GM21786 (cell line): ENCODE measurements at regions not wholly inside any gene's neighbourhood (a gene's known extent, or its start where the extent isn't known, plus 50 kb on each side); places are given as distances from the start of the nearest gene placed in this dataset.
"Not testable (repeated sequence)": the region's sequence is repeated elsewhere in the genome, so short reads cannot be mapped to it uniquely, and the experiment has no call there.

Experiments used
- ATAC-seq: cut with Tn5 transposase; IDR thresholded peaks from one replicate; pipeline ENCODE4 v1.9.1; 2021; ENCODE audit not compliant: unreplicated experiment

DNA sequence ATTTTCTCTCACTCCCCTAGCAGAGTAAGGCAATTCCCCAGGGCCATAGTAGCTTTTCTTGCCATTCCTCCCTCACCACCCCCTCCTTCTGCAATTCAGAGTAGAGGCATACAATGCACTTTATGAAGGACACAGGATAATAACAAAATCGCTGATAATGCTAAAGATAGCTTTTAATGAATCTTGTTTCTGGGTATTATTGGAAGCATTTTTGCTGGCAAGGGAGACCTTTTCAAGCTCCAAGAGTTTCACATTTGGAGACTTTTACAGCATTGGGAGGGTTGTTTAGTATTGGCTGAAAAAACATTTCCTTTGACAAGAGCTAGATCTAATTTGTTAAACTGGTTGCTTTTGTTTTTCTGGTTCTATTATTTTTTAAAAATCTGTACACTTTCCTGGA lies 573.0 kb upstream of the C16orf82 start:
- ATAC-seq = no peak

DNA sequence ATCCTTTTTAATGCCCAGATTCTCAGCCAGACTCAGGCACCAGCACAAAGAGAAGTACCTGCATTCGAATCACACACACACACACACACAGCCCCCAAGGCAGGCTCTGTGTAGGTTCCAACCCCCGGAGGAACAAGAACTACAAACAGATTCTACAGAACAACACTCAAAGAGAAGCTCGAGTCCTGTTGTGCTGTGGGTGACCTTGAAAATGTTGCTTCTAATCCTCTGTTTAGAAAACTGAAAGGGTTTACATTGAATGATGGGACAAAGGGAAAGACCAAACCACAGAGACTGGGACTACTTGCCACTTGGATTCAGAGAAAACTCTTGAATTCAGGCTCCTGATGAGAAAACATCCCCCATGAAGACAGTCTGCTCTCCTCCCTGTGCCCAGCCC lies 568.8 kb upstream of the C16orf82 start:
- ATAC-seq = no peak

DNA sequence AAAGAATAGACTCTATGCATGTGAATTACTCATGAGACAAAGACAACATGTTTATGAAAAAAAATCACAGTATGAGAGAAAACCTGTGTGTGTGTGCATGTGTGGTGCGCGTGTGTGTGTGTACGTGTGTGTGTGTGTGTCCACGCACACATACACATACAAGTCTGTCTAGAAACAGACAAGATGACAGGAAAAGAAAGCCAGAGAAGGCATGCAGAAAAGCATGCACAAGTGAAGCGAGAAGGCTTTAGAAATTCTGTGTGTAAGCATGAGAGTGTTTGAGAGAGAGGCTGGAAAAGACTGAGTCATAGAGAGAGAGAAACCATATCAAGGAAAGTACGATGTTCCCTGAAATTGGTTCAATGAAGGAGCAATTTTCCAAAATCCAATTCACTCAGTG lies 566.4 kb upstream of the C16orf82 start:
- no peak for ATAC-seq

DNA sequence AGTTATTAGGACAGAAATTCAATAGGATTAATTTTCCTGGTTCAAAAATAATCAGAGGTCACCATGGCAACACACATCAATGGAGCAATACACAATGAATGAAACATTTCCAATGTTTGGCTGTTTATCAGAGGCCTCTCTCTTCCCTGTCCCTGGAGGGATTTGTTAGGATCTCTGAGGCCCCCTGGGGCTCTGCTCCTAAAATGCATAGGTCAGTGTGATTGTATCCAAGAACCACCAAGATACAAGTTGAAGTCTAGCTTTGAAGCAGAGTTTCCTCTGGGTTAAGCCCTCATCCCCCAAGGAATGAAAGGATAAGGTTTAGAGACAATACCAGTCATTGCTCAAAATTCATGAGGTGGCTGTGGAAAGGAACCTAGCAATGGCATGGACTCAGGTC lies 561.2 kb upstream of the C16orf82 start:
- no peak for ATAC-seq

DNA sequence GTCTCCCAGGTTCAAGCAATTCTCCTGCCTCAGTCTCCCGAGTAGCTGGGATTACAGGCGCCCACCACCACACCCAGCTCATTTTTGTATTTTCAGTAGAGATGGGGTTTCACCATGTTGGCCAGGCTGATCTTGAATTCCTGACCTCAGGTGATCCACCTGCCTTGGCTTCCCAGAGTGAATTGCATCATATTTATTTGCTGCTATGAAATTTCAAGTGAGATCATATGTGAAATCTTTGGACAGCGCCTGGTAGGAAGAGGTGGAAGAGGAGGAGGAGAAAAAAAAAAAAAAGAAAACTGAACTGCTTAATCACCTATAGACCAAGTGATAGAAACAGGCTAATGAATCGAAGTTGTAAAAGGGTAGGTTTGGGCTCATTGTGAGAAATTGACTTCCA lies 557.8 kb upstream of the C16orf82 start:
- ATAC-seq = not testable (repeated sequence)

DNA sequence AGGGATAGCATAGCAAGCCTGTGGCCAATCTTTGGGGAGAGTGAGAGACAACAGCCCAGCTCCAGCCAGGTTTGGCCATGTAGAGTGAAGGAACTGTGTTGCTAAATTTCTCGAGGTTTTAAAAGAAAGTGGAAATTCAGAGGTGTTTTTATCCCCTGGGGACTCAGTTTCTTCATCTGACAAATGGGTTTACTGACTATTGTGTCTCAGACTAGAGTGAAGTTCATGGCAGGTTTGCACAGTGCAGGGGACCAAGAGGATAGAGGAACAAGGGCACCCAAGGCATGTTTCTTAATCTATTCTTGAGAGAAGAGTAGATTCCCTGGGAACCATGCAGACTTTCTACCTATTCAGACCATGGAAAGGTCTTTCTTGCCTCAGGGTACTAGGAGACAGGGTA lies 555.8 kb upstream of the C16orf82 start:
- ATAC-seq = no peak

DNA sequence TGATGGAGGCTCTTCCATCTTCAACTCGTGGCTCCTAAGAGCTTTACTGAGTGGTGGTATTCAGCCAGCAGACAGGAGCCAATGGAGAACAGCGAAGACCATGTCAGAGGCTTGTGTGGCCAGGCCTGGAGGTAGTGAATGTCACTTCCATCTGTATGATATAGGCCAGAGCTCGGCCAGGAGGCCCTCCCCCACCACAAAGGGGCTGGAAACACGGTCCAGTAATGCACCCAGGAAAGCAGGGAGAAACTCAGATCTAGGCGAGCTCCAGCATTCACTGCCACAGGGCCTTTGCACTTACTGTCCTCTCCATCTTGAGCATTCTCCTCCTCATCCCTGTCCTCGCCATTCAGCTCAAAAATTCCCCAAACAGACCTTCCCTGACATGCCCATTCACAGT lies 555.3 kb upstream of the C16orf82 start:
- no peak for ATAC-seq

DNA sequence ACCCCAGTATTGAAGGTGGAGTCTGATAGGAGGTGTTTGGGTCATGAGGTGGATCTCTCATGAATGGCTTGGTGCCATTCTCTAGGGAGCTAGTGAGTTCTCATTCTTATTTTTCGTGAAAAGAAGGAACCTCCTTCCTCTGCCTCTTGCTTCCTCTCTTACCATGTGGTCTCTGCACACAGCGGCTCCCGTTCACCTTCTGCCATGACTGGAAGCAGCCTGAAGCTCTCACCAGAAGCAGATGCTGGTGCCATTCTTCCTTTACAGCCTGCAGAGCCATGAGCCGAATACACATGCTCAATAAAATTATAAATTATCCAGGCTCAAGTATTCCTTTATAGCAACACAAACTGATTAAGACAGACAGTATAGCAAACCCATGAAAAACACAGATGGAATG lies 545.1 kb upstream of the C16orf82 start:
- ATAC-seq = no peak

DNA sequence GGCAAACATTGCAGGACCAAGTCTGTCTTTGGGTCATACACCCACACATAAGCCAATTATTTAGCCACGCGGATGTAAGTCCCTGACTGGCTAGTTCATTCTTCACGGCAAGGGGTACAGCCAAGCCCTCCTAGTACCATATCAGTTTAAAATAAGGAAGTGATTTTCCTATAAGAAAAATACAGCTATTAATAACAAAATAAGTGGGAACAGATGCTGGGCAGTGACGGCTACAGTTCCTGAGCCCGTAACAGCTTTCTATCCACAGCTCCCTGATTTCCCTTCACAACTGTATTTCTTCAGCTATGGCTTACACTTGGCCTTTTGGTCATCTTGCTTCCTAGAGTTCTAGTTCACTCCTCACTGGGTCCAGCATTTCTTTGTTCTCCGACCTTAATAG lies 542.4 kb upstream of the C16orf82 start:
- no peak for ATAC-seq

DNA sequence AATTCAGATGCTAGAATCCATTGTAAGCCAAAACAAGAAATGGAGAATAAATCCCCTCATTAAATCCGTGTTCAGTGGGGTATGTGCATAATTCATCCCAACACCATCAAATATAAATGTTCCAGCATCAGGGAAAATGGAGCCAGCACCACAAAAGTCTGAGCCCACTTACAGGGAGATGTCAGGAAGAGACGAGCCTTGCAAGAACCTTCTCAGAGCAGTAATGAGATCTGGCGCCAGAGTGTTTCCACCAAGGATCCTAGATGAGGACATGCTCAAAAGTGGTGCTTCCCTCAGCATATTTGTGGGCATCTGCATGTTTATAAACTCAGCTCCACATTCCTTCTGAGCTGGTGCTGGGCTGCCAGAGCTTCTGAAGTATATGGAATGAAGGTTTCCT lies 541.9 kb upstream of the C16orf82 start:
- no peak for ATAC-seq

DNA sequence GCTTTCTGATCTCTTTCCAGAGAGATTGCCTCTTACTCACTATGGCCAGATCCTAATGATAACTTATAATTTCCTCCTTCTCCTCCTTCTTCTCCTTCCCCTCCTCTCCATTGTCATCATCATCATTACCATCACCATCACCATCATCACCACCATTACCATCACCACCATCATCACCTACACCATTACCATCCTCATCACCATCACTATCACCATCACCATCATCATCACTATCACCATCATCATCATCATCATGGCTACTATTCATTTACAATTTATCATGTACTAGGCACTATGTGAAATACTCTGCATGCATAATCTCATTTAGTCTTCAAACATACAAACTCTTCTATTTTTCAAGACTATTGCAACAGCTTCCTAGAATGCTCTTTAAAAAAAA lies 540.9 kb upstream of the C16orf82 start:
- no peak for ATAC-seq

DNA sequence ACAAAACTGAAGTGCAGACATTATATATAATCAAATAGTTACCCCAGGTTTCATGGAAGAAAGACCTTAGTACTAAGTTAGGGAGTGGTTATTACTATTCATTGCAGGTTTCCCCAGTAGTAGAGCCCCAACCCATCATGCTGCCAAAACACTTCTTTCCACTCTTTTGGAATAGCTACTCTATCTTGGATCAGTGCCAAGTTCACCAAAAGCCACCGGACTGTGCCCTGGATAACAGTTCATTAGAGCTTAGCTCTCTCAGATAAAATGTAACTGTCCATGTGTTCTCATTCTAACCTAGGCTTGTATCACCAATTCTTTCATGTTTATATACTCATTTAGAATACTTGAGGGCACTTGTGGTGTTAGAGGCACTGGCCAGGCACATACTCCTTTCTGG lies 540.1 kb upstream of the C16orf82 start:
- ATAC-seq = no peak

DNA sequence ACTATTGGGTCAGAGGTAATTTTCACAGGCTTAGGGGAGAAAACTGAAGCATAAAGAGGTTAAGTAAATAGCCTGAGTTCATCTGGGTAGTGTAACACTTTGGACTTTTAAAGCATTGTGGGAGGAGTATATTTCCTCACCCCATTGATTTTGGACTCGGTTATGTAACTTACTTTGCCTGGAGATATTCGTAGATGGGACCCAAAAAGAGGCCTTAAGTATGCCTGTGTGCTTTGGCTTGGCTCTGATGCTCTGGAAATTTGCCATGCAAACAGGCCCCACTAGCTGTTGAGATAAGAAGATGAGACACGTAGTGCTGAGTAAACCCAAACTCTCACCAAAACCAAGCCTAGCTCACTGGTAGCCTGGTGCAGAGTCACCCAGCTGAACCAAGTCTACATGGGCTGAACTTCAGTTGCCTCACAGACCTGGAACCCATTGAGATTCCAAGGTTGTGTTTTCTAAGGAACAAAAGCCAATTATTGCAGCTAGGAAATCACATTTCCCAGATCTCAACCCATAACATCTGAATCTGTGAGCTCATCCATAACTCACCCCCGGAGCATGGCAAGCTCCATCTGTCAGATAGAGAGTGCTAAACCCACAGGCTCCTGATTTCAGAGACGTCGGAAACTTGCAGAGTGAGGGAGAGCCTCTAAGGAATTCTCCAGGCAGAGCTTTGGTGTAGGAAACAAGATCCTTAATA lies 536.0 kb upstream of the C16orf82 start:
- no peak for ATAC-seq

DNA sequence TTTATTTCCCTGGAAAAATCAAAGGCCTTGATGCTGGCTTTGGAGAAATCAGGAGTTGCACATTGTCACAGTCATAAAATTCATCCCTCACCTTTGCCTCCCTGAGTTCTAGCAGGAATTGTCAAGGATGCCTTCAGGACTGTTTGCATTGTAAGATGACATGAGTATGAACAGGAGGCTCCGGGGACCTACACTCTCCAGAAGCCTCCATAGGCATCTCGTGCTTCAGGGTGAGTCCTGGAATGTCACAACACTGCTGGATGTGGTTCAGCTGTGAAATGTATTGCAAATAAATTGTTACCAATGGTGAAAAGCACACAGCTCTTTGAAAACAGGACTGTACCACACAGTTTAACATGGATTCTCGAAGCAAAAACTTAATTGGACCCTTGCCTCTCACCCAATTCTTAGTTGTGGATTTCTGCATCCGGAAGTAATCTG lies 535.4 kb upstream of the C16orf82 start:
- no peak for ATAC-seq

DNA sequence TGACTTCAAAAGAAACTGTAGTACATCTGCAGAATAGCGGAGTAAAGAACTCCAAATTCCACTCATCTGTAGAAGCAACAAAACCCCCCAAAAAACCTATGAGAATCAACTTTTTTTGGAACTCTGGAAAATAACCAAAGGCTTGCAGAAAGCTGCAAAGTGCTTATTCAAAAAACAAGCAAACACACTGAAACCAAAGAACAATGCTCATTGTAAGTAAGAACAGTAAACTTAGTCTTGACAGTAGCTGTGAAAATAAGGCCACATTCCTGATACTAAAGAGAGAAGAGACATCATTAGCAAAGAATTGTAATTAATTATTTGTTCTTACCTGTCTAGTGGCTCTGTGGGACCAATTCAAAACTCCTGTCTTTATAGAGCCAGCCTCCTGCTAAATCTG lies 534.3 kb upstream of the C16orf82 start:
- no peak for ATAC-seq

DNA sequence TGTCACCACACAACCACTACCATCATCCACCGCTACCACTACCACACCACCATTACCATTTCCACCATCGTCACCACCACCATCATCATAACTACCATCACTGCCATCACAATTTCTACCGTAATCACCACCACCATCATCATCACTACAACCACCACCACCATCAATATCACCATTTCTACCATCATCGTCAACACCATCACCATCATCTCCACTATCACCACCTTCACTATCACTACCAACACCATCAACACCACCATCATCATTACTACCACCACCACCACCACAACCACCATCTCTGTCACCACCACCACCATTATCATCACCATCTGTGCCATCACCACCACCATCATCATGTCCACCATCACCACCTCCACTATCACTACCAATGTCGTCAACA lies 524.5 kb upstream of the C16orf82 start:
- no peak for ATAC-seq

DNA sequence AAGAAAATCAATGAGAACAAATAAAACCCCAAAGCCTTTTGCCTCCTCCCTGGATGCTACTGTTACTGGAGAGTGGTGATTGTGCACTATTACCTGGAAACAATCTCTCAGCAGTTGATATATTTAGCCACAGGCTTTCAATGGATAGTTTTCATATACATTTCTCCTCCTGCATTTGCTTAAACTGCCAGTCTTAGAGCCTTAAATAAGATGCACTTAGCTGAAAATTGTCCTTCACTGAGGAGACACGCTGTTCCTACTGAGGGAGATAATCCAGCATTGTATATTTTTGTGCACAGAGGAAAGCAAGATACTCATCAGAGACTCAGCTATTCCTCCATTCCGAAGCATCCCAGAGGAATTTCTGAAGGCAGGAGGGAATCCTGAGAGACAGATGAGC lies 520.2 kb upstream of the C16orf82 start:
- ATAC-seq = no peak

DNA sequence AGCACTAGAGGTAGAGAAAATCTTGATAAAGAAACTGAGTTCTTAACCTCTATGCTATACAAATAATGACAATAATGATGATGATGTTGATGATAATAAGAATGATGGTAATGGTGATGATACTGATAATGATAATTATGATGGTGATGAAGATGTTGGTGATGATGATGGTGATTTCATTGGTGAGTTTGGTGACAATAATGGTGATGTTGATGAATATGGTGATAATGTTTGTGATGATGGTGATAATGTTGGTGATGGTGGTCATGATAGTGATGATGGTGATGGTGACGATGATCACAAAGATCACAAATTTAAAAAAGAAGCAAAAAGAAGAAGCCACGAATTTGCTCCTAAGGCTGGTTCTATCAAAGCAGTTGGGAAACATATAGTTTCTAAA lies 519.0 kb upstream of the C16orf82 start:
- ATAC-seq = no peak

DNA sequence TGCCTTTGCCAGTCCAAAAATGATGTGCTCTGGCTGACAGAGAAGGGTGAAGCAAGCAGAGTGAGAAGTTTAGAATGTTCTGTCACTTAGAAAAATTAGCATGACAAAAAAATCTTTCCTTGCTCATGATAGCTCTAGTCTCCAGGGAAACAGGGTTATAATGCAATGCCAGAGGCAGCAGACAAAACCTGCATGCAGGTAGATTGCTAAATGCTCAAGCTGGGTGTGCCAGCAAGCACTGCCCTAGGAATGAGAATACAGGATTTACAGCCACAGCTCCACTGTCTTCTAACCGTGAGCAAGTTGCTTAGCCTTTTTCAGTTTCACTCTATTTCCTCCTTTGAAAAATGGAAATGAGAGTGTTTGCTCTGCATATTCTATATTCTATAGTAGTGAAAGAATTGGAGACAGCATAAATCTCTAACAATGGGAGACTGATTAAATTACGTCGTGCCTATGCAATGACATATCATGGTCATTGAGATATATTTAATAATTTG lies 516.6 kb upstream of the C16orf82 start:
- no peak for ATAC-seq

DNA sequence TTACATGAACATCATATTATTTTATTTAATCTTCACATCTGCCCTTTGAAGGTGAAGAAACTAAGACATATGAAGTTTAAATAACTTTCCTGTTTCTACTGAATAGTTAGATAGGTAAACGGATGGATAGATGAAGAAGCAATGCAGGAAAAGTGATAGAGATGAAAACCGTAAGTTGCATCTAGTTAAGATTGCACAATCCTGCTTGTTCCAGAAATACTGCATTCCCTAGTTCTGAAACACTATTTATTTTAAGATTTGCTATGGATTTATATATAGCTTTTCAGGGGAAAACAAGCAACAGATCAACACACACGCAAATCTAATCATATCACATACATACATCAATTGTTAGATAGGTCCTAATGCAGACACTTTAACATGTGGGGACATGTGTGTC lies 512.7 kb upstream of the C16orf82 start:
- no peak for ATAC-seq

DNA sequence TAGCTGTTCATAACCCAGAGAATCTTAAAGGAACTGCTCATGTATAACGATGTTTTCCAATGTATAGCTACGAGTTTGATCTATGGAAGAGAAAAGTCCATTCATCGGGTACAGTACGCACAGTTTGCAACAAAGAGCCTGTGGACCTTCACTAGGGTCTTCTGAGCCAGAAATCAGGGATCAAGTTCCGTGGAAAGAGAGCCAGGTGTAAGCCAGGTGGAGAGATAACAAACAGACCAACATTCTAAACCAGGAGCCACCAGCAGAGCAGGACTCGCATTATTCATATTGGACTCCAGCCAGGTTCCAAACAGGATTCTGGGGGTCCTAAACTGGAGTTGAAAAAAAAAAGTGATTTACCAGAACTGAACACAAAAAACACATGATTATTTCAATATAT lies 505.4 kb upstream of the C16orf82 start:
- ATAC-seq = no peak

DNA sequence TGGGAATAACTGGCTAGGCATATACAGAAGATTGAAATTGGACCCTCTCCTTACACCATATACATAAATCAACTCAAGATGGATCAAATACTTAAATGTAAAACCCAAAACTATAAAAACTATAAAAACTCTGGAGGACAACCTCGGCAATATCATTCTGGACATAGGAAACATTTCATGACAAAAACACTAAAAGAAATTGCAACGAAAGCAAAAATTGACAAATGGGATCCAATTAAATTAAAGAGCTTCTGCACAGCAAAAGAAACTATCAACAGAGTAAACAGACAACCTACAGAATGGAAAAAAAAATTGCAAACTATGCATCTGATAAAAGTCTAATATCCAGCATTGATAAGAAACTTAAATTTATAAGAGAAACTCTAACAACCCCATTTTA lies 503.7 kb upstream of the C16orf82 start:
- ATAC-seq = no peak

DNA sequence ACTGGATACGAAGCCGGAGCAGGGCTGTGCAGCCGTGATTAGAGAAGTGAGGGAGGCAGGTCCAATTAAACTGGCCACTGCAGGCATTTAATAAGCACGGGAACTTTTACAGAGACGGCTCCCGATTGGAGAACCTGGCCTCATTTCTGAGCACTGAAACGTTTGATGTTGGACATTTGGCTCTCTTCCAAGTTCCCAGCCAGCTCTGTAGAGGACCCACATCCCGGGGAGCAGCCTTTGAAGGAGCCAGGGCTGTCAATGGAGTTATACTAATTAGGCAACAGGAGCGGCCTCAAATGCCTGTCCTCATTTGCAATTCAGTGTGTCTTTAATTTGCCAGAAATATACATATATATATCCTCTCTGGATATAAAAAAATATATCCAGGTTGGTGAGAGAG lies 499.4 kb upstream of the C16orf82 start:
- ATAC-seq = no peak
